GM12865 (cell line): ENCODE measurements at regions not wholly inside any gene's neighbourhood (a gene's known extent, or its start where the extent isn't known, plus 50 kb on each side); places are given as distances from the start of the nearest gene placed in this dataset.
"Not testable (repeated sequence)": the region's sequence is repeated elsewhere in the genome, so short reads cannot be mapped to it uniquely, and the experiment has no call there.

ENCODE experiments used
- DNase-seq: peaks from one replicate; pipeline ENCODE4 v3.0.0; 2010; ENCODE audit warnings: low read depth
- H3K4me3 ChIP-seq: 2 replicates; pipeline ENCODE4 v1.5.1; 2011; ENCODE audit warnings: mild to moderate bottlenecking, low read depth, low read length, control low read depth
- TF ChIP-seq, protein P1 (sequence below): IDR thresholded peaks from 2 replicates; pipeline ENCODE4 v1.5.1; 2011; ENCODE audit warnings: low read length, control low read depth, low read depth, inconsistent platforms; ENCODE audit not compliant: insufficient read depth; ENCODE audit errors: missing control alignments

DNA sequence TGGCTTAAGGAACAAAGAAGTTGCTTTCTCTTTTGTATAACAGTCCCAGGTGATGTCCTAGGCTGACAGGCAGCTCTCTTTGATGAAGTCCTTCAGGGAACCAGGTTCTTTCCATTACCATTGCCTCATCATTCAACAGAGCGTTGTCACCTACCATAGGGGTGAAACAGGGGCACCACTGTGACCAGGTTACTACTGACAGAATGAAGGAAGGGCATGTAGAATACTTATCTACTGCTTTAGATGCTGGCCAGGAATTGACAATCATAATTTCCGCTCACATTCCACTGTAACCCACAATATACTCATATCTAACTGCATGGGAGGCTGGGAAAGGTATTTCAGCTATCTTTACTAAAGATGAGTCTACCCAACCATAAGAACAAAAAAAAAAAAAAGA, 148.0 kb upstream of the FNDC3A start:
- TF ChIP-seq, protein P1, sequence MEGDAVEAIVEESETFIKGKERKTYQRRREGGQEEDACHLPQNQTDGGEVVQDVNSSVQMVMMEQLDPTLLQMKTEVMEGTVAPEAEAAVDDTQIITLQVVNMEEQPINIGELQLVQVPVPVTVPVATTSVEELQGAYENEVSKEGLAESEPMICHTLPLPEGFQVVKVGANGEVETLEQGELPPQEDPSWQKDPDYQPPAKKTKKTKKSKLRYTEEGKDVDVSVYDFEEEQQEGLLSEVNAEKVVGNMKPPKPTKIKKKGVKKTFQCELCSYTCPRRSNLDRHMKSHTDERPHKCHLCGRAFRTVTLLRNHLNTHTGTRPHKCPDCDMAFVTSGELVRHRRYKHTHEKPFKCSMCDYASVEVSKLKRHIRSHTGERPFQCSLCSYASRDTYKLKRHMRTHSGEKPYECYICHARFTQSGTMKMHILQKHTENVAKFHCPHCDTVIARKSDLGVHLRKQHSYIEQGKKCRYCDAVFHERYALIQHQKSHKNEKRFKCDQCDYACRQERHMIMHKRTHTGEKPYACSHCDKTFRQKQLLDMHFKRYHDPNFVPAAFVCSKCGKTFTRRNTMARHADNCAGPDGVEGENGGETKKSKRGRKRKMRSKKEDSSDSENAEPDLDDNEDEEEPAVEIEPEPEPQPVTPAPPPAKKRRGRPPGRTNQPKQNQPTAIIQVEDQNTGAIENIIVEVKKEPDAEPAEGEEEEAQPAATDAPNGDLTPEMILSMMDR, result no peak
- no peak for DNase-seq
- H3K4me3 ChIP-seq, result no peak overlapping the region

GRCh38 chr13:48828962-48829411, 146.7 kb upstream of the FNDC3A start:
- no peak overlapping the region for H3K4me3 ChIP-seq
- peak; percentile 17 for DNase-seq
- TF ChIP-seq, protein P1, result no peak

DNA sequence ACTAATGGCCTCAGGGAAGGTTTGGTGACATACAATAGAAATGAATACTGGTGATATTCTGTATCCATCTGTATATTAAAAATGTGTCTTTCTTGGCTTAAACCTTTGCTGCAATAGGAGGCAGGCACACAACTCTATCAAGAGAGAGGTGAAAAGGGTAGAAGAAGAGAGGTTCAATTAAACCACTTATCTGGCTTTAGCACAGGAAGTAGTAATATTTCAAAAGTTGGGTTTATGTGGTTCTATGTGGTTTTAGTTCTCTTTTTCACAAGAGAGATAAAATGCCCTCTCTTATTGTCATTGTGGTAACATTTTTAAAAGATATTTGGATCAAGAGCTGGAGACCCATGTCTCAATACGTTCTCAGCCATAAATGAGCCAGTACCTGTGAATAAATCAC, 146.2 kb upstream of the FNDC3A start:
- no peak overlapping the region for H3K4me3 ChIP-seq
- TF ChIP-seq, protein P1, result no peak
- no peak for DNase-seq

GRCh38 chr13:48831248-48831647, 144.5 kb upstream of the FNDC3A start:
- peak; percentile 60 for DNase-seq
- H3K4me3 ChIP-seq, result no peak overlapping the region
- TF ChIP-seq, protein P1, result no peak

DNA sequence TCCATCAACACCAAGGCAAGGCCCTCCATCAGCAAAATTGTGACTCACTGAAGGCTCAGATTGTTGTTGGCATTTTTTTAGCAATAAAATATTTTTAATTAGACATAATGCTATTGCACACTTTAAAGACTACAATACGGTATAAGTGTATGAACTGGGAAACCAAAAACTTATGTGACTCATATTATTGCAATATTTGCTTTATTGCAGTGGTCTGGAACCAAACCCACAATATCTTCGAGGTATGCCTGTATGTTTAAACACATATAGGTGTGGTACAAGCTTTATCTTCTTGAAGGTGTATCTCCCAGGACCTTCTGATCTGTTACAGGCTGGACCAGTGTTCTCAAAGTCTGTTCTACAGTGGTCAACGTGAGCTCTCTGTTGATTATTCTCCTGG, 142.3 kb upstream of the FNDC3A start:
- DNase-seq, result no peak
- TF ChIP-seq, protein P1, result no peak
- no peak overlapping the region for H3K4me3 ChIP-seq

GRCh38 chr13:48835326-48835725, 140.4 kb upstream of the FNDC3A start:
- DNase-seq, result not testable (repeated sequence)

GRCh38 chr13:48838193-48838973, 137.3 kb upstream of the FNDC3A start:
- no peak for DNase-seq
- TF ChIP-seq, protein P1, result no peak

More at GRCh38 chr13:48835326-48835725, 140.4 kb upstream of the FNDC3A start:
- not testable (repeated sequence) for H3K4me3 ChIP-seq

More at GRCh38 chr13:48838193-48838973, 137.3 kb upstream of the FNDC3A start:
- H3K4me3 ChIP-seq, result no peak overlapping the region
